ENCODE measurements at regions not wholly inside any gene's neighbourhood (a gene's known extent, or its start where the extent isn't known, plus 50 kb on each side); places are given as distances from the start of the nearest gene placed in this dataset.

DNA sequence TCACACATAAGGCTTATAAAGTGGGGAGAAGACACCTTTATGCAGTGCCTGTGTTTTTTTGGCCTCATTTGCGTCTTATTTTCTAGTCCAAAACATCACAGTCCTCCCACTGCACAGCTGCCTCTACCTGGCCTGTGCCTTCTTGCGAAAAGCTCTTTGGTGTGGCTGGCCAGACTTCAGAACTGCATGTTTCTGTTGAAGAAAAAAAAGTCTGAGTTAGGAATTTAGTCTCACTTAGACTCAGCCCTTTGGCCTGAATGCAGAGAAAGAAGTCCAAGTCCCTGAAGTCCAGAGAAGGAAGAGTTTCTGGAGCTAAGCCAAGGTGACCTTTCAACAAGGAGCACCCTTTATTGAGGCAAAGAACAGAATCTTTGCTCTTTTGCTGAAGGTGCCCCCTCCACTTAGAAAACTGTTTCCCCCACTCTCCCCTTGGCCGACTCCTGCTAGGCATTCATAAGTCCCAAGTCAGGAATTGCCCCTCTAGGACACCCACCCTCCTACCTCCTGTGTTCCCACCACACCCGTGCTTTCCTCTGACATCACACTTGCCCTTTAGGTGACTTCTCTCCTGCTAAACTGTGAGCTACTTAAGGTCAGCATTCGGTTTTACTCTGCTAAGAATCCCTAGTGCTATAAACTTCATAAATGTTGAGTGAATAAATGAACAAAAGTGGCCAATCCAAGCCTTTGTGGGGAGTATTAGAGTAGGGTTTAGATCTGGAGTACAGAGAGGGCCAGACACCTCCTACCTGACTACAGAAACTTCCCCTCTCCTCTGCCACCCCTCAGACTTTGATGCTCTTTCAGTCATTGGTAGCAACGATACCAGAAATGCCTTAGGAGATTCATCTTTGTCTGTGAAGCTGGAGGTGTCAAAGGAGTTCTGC is 226.8 kb downstream of the LACC1 start:
- no peak for TF ChIP-seq EP300 (IDR thresholded peaks at IDR 0.05)
- no peak for TF ChIP-seq POLR2A (IDR thresholded peaks at IDR 0.05)

Measured in suprapubic skin (tissue), 2 donors.